Stimulated activated CD4-positive, alpha-beta T cell treated with anti-CD3 and anti-CD28 coated beads, TNF-alpha, amount 100 ng/mL, for 48 hours (primary cell): ENCODE measurements at regions not wholly inside any gene's neighbourhood (a gene's known extent, or its start where the extent isn't known, plus 50 kb on each side); places are given as distances from the start of the nearest gene placed in this dataset.
"Not testable (repeated sequence)": the region's sequence is repeated elsewhere in the genome, so short reads cannot be mapped to it uniquely, and the experiment has no call there.

Experiments
- DNase-seq, 3 donors: peaks; one replicate each; pipeline ENCODE4 v3.0.0-alpha.2; 2020; ENCODE audit warnings: low read depth in 3 of 3

- DNase-seq = no peak
Measured at GRCh38 chr4:52511825-52512224, 147.3 kb downstream of the USP46 start.

DNA sequence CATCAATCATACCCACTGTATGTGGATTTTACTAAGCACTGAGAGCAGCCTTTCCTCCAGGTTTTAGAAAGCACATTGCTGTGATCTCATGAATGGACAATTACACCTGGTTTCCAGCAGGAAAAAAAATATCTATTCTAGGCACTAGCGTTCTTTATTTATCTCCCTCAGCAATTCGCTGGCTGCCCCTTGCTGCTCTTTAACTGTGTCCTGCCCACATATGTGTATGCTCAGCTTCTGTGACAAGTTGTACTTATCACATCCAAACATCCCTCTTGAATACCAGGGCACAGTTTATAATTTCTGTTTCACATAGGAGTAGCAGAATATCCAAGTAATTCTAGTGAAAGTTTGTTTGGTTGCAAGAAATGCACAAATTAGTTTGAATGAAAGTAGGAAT lies 146.8 kb downstream of the USP46 start:
- no peak for DNase-seq

DNA sequence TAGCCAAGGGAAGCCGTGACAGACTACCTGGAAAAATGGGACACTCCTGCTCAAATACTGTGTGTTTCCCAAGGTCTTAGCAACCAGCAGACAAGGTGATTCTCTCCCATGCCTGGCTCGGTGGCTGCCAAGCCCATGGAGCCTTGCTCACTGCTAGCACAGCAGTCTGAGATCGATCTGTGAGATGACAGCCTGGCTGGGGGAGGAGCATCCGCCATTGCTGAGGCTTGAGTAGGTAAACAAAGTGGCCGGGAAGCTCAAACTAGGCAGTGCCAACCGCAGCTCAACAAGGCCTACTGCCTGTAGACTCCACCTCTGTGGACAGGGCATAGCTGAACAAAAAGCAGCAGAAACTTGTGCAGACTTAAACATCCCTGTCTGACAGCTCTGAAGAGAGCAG lies 137.0 kb downstream of the USP46 start:
- not testable (repeated sequence) for DNase-seq

DNA sequence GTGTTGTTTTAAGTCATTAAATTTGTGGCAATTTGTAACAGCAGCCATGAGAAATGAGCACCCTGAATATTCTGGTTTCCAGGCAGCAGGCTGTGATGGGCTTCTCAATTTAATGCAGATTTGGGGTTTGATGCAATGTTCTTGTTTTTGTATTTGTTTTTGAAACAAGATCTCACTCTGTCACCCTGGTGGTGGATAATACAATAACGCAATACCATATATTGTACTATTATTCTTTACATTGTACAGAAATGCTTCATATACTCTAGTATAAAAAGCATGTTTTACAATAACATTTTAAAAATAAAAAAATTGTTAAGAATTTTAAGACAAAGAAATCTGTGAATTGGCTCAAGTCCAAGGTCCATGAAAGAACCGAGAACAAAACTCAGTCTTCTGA lies 129.1 kb downstream of the USP46 start:
- no peak for DNase-seq

DNA sequence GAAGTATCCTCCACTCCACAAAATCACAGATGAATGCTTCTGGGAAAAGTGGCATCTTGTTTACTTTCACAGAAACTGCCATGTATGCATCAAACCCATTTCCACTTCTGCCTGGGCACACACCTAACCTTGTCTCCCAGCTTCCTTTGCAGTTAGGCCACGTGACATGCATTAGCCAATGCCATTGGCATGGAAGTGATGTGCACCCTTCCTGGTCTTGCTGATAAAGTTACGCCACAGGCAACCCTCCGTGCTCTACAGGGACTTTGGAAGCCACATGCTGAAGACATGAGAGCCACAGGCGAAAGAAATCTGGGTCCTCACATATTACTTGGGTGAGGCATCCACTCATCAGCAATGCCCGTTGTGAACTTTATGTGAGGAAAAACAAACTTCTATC lies 123.3 kb downstream of the USP46 start:
- DNase-seq = no peak
